SIG-M5 treated with dmso at 0.1 percent for 504 hours (cell line): ENCODE measurements at regions not wholly inside any gene's neighbourhood (a gene's known extent, or its start where the extent isn't known, plus 50 kb on each side); places are given as distances from the start of the nearest gene placed in this dataset.
"Not testable (repeated sequence)": the region's sequence is repeated elsewhere in the genome, so short reads cannot be mapped to it uniquely, and the experiment has no call there.

Experiments
- DNase-seq: peaks from one replicate; lab custom pipeline; 2025; ENCODE audit not compliant: unreplicated experiment; lab: John Stamatoyannopoulos, UW

- no peak for DNase-seq
These were observed 251.9 kb downstream of the ETV1 start for GRCh38 chr7:13737563-13737962.

- DNase-seq = no peak
These were observed 247.3 kb downstream of the ETV1 start for GRCh38 chr7:13742126-13742525.

GRCh38 chr7:13742811-13743210 is 246.7 kb downstream of the ETV1 start:
- peak; percentile 18 for DNase-seq

- DNase-seq = no peak
These were observed 246.2 kb downstream of the ETV1 start for GRCh38 chr7:13743226-13743625.

- no peak for DNase-seq
These were observed 243.9 kb downstream of the ETV1 start for GRCh38 chr7:13745530-13745929.

- DNase-seq = no peak
These were observed 240.5 kb downstream of the ETV1 start for GRCh38 chr7:13748998-13749397.

- no peak for DNase-seq
These were observed 239.8 kb downstream of the ETV1 start for GRCh38 chr7:13749636-13750035.

GRCh38 chr7:13751766-13752165 is 237.7 kb downstream of the ETV1 start:
- DNase-seq = no peak

- DNase-seq = no peak
These were observed 231.6 kb downstream of the ETV1 start for GRCh38 chr7:13757841-13758240.

GRCh38 chr7:13765853-13766252 is 223.6 kb downstream of the ETV1 start:
- DNase-seq = not testable (repeated sequence)

- DNase-seq = no peak
These were observed 219.2 kb downstream of the ETV1 start for GRCh38 chr7:13770305-13770704.

GRCh38 chr7:13774976-13775375 is 214.5 kb downstream of the ETV1 start:
- DNase-seq = no peak

GRCh38 chr7:13777242-13777641 is 212.2 kb downstream of the ETV1 start:
- no peak for DNase-seq

- no peak for DNase-seq
These were observed 210.5 kb downstream of the ETV1 start for GRCh38 chr7:13778967-13779366.

- no peak for DNase-seq
These were observed 198.9 kb downstream of the ETV1 start for GRCh38 chr7:13790611-13791010.

GRCh38 chr7:13792208-13792607 is 197.3 kb downstream of the ETV1 start:
- no peak for DNase-seq

GRCh38 chr7:13793926-13794325 is 195.5 kb downstream of the ETV1 start:
- DNase-seq = no peak

- no peak for DNase-seq
These were observed 194.9 kb downstream of the ETV1 start for GRCh38 chr7:13794581-13794980.

GRCh38 chr7:13797545-13797944 is 191.9 kb downstream of the ETV1 start:
- no peak for DNase-seq

GRCh38 chr7:13800694-13801448 is 188.6 kb downstream of the ETV1 start:
- DNase-seq = no peak

GRCh38 chr7:13801669-13802068 is 187.8 kb downstream of the ETV1 start:
- DNase-seq = no peak

- no peak for DNase-seq
These were observed 186.8 kb downstream of the ETV1 start for GRCh38 chr7:13802651-13803050.

GRCh38 chr7:13803134-13803533 is 186.3 kb downstream of the ETV1 start:
- DNase-seq = no peak
